ENCODE measurements at regions not wholly inside any gene's neighbourhood (a gene's known extent, or its start where the extent isn't known, plus 50 kb on each side); places are given as distances from the start of the nearest gene placed in this dataset.

- H3K9me1 ChIP-seq (ENCODE audit: control insufficient read depth, insufficient read depth, low read length), result no peaks in the 10 kb centered on the region
- H3K4me3 ChIP-seq, result no peak overlapping the region
- TF ChIP-seq ZEB2 (IDR thresholded peaks at IDR 0.05), result no peak
- no peak for TF ChIP-seq CBFA2T2 (conservative IDR thresholded peaks at IDR 0.05)
- TF ChIP-seq SMC3 (conservative IDR thresholded peaks at IDR 0.05; ENCODE audit: insufficient read depth, low read depth, low read length), result no peak
- TF ChIP-seq NR1H2 (CRISPR knock-in tag; IDR thresholded peaks at IDR 0.05), result no peak
- TF ChIP-seq MCM7 (IDR thresholded peaks at IDR 0.05), result no peak
- no peak for TF ChIP-seq ZNF134 (CRISPR knock-in tag; conservative IDR thresholded peaks at IDR 0.05)
- no peak for TF ChIP-seq TEAD1 (CRISPR knock-in tag; IDR thresholded peaks at IDR 0.05)
- TF ChIP-seq ZNF41 (CRISPR knock-in tag; conservative IDR thresholded peaks at IDR 0.05), result no peak
- TF ChIP-seq ATF1 (CRISPR knock-in tag; IDR thresholded peaks at IDR 0.05), result no peak
- TF ChIP-seq ATF1 (tag; IDR thresholded peaks at IDR 0.05), result no peak
- no peak overlapping the region for H2AFZ ChIP-seq (ENCODE audit: low read depth, low read length)
- no peak overlapping the region for H3K9ac ChIP-seq (ENCODE audit: insufficient read depth in 1 of 2, low read depth in 2 of 2, low read length in 2 of 2)
- in situ Hi-C loops (cut with MboI) (loop anchor here (5.0 to 10.0 kb wide), 3 partner anchors 181 to 492 kb away; no protein-coding TSS in a partner anchor), intact Hi-C loops (cut with micrococcal nuclease) (no loop called here)
- ChIA-PET POLR2A (no interaction called here), CTCF (ENCODE audit: low intra/inter-chr PET ratio) (interaction anchor here (1.5 kb wide), 1 partner anchor 336 kb away, joined by 3 read pairs; no protein-coding TSS in a partner anchor)
- 0% methylated on average over 5 of the region's 5 CpGs for WGBS (ENCODE audit: insufficient coverage, low coverage, missing lambda C conversion rate)
- H4K20me1 ChIP-seq (replicated peaks; ENCODE audit: control insufficient read depth, insufficient read depth, low read length), result no peaks in the 10 kb centered on the region
- ATAC-seq (no peak), DNase-seq (ENCODE audit: extremely low read depth in 1 of 4, low spot score in 3 of 4) (no peak), FAIRE-seq (no peak)
- H3K4me2 ChIP-seq (ENCODE audit: insufficient read depth, low read length), result no peak overlapping the region
- H3K79me2 ChIP-seq (ENCODE audit: control insufficient read depth, insufficient read depth, low read length), result no peaks in the 10 kb centered on the region
- H3K9me3 ChIP-seq (replicated peaks; ENCODE audit: control insufficient read depth, insufficient read depth, low read depth, low read length), result no peaks in the 10 kb centered on the region
- peaks cover 0 to 5% of the 10 kb centered on the region in 2 experiments; a peak in 1 of 5 replicates for H3K4me1 ChIP-seq (replicated peaks in 1 of 2; ENCODE audit: control insufficient read depth in 2 of 2, insufficient read depth in 2 of 2, low read length in 2 of 2)
- peaks cover 0 to 13% of the 10 kb centered on the region in 2 experiments; a peak in 2 of 5 replicates for H3K27me3 ChIP-seq (ENCODE audit: control insufficient read depth in 2 of 2, insufficient read depth in 2 of 2, low read length in 2 of 2)
- H3K36me3 ChIP-seq (ENCODE audit: control insufficient read depth, insufficient read depth, low read length), result no peaks in the 10 kb centered on the region
- BruUV-seq (replicated peaks), result no TSS peak
- H3K27ac ChIP-seq (ENCODE audit: extremely low read depth, low read depth, low read length), result no peak overlapping the region
These were observed 145.9 kb upstream of the NAV2 start for GRCh38 chr11:19566583-19567379.
